K562 (cell line): ENCODE measurements at regions not wholly inside any gene's neighbourhood (a gene's known extent, or its start where the extent isn't known, plus 50 kb on each side); places are given as distances from the start of the nearest gene placed in this dataset.

ENCODE experiments used
- BRD9 ChIP-seq: fragments of 450-650 bp; IDR thresholded peaks from 2 replicates; pipeline ENCODE4 v1.6.1; 2018; ENCODE audit warnings: low read depth; ENCODE audit not compliant: partially characterized antibody
- CBFA2T2 ChIP-seq: fragments of 450-650 bp; conservative IDR thresholded peaks from 2 replicates; pipeline ENCODE4 v1.6.1; 2017; ENCODE audit warnings: mild to moderate bottlenecking
- COPS2 ChIP-seq: fragments of 450-650 bp; conservative IDR thresholded peaks from 2 replicates; pipeline ENCODE4 v1.6.1; 2016; ENCODE audit warnings: mild to moderate bottlenecking, moderate library complexity
- DIDO1 ChIP-seq: fragments of 450-650 bp; IDR thresholded peaks from 2 replicates; pipeline ENCODE4 v1.6.1; 2016; ENCODE audit warnings: low read depth, missing biosample characterization, missing genetic modification characterization
- HNRNPL ChIP-seq: fragments of 200-400 bp; formaldehyde crosslinking; IDR thresholded peaks from 2 replicates; pipeline ENCODE4 v1.6.1; 2017; ENCODE audit warnings: low read depth, mild to moderate bottlenecking, low read length
- L3MBTL2 ChIP-seq: fragments of 450-650 bp; IDR thresholded peaks from 2 replicates; pipeline ENCODE4 v1.6.1; 2016; ENCODE audit warnings: mild to moderate bottlenecking, moderate library complexity
- LCOR ChIP-seq: sonication (generic); formaldehyde crosslinking; IDR thresholded peaks from 2 replicates; pipeline ENCODE4 v1.8.0; 2022; ENCODE audit warnings: mild to moderate bottlenecking, missing genetic modification reagents
- LEF1 ChIP-seq: fragments of 450-650 bp; IDR thresholded peaks from 2 replicates; pipeline ENCODE4 v1.6.1; 2016; ENCODE audit warnings: mild to moderate bottlenecking
- MAZ ChIP-seq, 2 experiments: fragments of 450-650 bp in 1 of 2; sonication (generic) in 1 of 2; formaldehyde crosslinking; IDR thresholded peaks in 1 of 2; conservative IDR thresholded peaks in 1 of 2; 2 replicates each; pipeline versions ENCODE4 v1.4.0 to v1.5.0; 2020; ENCODE audit warnings: mild to moderate bottlenecking in 1 of 2, missing genetic modification reagents in 1 of 2
- PHF20 ChIP-seq: fragments of 450-650 bp; IDR thresholded peaks from 2 replicates; pipeline ENCODE4 v1.6.1; 2018; ENCODE audit not compliant: partially characterized antibody
- RFX5 ChIP-seq: IDR thresholded peaks from 2 replicates; pipeline ENCODE4 v1.6.1; 2011; ENCODE audit warnings: low read depth, mild to moderate bottlenecking, improper control_type of control experiment, low read length
- SMAD1 ChIP-seq: fragments of 150-350 bp; IDR thresholded peaks from 2 replicates; pipeline ENCODE4 v1.6.1; 2014; ENCODE audit warnings: low read length, low read depth; ENCODE audit not compliant: partially characterized antibody
- ZNF280A ChIP-seq: fragments of 450-650 bp; IDR thresholded peaks from 2 replicates; pipeline ENCODE4 v1.6.1; 2018; ENCODE audit warnings: mild to moderate bottlenecking, low read depth; ENCODE audit not compliant: partially characterized antibody
- ZNF561 ChIP-seq: fragments of 450-650 bp; formaldehyde crosslinking; conservative IDR thresholded peaks from 2 replicates; pipeline ENCODE4 v1.4.0; 2020; ENCODE audit warnings: mild to moderate bottlenecking, moderate library complexity
- ZNF778 ChIP-seq: fragments of 450-650 bp; formaldehyde crosslinking; IDR thresholded peaks from 2 replicates; pipeline ENCODE4 v1.4.0; 2020; ENCODE audit warnings: mild to moderate bottlenecking, moderate library complexity
- ZZZ3 ChIP-seq: fragments of 450-650 bp; IDR thresholded peaks from 2 replicates; pipeline ENCODE4 v1.6.1; 2016; ENCODE audit warnings: antibody characterized with exemption, mild to moderate bottlenecking, moderate library complexity
- TF ChIP-seq, protein P1 (sequence below): fragments of 200-400 bp; formaldehyde crosslinking; IDR thresholded peaks from 2 replicates; pipeline ENCODE4 v1.6.1; 2017; ENCODE audit warnings: mild to moderate bottlenecking, low read depth, low read length, moderate library complexity
- TF ChIP-seq, protein P2 (sequence below): sonication (generic); formaldehyde crosslinking; IDR thresholded peaks from 2 replicates; pipeline ENCODE4 v1.8.0; 2022; ENCODE audit warnings: mild to moderate bottlenecking, low read depth, missing genetic modification reagents
- TF ChIP-seq, protein P3 (sequence below), 3 experiments: fragments of 200-800 bp in 1 of 3; fragments of 250-450 bp in 1 of 3; fragments of 450-650 bp in 1 of 3; sonication (Bioruptor Pico) in 1 of 3; sonication (Bioruptor generic) in 1 of 3; formaldehyde crosslinking in 1 of 3; IDR thresholded peaks; 2 replicates each; pipeline versions ENCODE4 v1.6.1 to v1.8.0; 2016 to 2022; ENCODE audit warnings: mild to moderate bottlenecking in 2 of 3, missing genetic modification characterization in 2 of 3, missing compliant biosample characterization in 1 of 3, moderate library complexity in 1 of 3

GRCh38 chr1:172746091-172746949 is 87.4 kb downstream of the FASLG start (continued):
- TF ChIP-seq, protein P1, sequence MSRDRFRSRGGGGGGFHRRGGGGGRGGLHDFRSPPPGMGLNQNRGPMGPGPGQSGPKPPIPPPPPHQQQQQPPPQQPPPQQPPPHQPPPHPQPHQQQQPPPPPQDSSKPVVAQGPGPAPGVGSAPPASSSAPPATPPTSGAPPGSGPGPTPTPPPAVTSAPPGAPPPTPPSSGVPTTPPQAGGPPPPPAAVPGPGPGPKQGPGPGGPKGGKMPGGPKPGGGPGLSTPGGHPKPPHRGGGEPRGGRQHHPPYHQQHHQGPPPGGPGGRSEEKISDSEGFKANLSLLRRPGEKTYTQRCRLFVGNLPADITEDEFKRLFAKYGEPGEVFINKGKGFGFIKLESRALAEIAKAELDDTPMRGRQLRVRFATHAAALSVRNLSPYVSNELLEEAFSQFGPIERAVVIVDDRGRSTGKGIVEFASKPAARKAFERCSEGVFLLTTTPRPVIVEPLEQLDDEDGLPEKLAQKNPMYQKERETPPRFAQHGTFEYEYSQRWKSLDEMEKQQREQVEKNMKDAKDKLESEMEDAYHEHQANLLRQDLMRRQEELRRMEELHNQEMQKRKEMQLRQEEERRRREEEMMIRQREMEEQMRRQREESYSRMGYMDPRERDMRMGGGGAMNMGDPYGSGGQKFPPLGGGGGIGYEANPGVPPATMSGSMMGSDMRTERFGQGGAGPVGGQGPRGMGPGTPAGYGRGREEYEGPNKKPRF = no peak
- no peak for TF ChIP-seq RFX5
- TF ChIP-seq DIDO1 (tag) = peak; percentile 36; the same call in 1 of the 2 replicates
- TF ChIP-seq LEF1 = peak; percentile 88
- no peak for TF ChIP-seq ZNF778 (CRISPR knock-in tag)
- peak; percentile 68 for TF ChIP-seq CBFA2T2
- TF ChIP-seq PHF20 = no peak
- peak; percentile 54; the same call in 1 of the 2 replicates for TF ChIP-seq LCOR (CRISPR knock-in tag)
- TF ChIP-seq, protein P2, sequence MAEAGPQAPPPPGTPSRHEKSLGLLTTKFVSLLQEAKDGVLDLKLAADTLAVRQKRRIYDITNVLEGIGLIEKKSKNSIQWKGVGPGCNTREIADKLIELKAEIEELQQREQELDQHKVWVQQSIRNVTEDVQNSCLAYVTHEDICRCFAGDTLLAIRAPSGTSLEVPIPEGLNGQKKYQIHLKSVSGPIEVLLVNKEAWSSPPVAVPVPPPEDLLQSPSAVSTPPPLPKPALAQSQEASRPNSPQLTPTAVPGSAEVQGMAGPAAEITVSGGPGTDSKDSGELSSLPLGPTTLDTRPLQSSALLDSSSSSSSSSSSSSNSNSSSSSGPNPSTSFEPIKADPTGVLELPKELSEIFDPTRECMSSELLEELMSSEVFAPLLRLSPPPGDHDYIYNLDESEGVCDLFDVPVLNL = no peak
- TF ChIP-seq ZNF561 (CRISPR knock-in tag) = no peak
- TF ChIP-seq COPS2 = no peak
- no peak for TF ChIP-seq BRD9
- no peak for TF ChIP-seq ZZZ3
- TF ChIP-seq HNRNPL = no peak
- no peak for TF ChIP-seq L3MBTL2
- TF ChIP-seq, protein P3, sequence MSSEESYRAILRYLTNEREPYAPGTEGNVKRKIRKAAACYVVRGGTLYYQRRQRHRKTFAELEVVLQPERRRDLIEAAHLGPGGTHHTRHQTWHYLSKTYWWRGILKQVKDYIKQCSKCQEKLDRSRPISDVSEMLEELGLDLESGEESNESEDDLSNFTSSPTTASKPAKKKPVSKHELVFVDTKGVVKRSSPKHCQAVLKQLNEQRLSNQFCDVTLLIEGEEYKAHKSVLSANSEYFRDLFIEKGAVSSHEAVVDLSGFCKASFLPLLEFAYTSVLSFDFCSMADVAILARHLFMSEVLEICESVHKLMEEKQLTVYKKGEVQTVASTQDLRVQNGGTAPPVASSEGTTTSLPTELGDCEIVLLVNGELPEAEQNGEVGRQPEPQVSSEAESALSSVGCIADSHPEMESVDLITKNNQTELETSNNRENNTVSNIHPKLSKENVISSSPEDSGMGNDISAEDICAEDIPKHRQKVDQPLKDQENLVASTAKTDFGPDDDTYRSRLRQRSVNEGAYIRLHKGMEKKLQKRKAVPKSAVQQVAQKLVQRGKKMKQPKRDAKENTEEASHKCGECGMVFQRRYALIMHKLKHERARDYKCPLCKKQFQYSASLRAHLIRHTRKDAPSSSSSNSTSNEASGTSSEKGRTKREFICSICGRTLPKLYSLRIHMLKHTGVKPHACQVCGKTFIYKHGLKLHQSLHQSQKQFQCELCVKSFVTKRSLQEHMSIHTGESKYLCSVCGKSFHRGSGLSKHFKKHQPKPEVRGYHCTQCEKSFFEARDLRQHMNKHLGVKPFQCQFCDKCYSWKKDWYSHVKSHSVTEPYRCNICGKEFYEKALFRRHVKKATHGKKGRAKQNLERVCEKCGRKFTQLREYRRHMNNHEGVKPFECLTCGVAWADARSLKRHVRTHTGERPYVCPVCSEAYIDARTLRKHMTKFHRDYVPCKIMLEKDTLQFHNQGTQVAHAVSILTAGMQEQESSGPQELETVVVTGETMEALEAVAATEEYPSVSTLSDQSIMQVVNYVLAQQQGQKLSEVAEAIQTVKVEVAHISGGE (CRISPR knock-in tag; IDR thresholded peaks at IDR 0.05) = peak in 1 of 3 experiments; percentile 58; a peak in 1 of 6 replicates
- TF ChIP-seq MAZ (CRISPR knock-in tag; conservative IDR thresholded peaks at IDR 0.05 in 1 of 2, IDR thresholded peaks at IDR 0.05 in 1 of 2) = peak; percentile 53 to 59; a peak in 3 of 4 replicates
- no peak for TF ChIP-seq ZNF280A
- no peak for TF ChIP-seq SMAD1
